Ovary (tissue), 7 donors: ENCODE measurements at regions not wholly inside any gene's neighbourhood (a gene's known extent, or its start where the extent isn't known, plus 50 kb on each side); places are given as distances from the start of the nearest gene placed in this dataset.

ENCODE experiments used
- DNase-seq, 5 donors: peaks; one replicate each; pipeline ENCODE4 v3.0.0-alpha.2; 2019 to 2020
- H3K27ac ChIP-seq, 2 donors: fragments of 200-600 bp; one replicate each; pipeline versions ENCODE4 v1.5.1 to v1.8.0; 2019 to 2022
- H3K27me3 ChIP-seq: fragments of 200-600 bp; one replicate; pipeline ENCODE4 v1.8.0; 2022
- H3K36me3 ChIP-seq: fragments of 200-600 bp; sonication (generic); one replicate; pipeline ENCODE4 v1.5.1; 2019
- H3K4me1 ChIP-seq: one replicate; pipeline ENCODE4 v1.8.1; 2013; ENCODE audit warnings: mild to moderate bottlenecking, moderate library complexity; ENCODE audit not compliant: insufficient read depth
- H3K4me3 ChIP-seq: fragments of 200-600 bp; sonication (generic); one replicate; pipeline ENCODE4 v1.5.1; 2017
- H3K9me3 ChIP-seq, 2 donors: fragments of 200-600 bp in 1 of 2; sonication (generic) in 1 of 2; one replicate each; pipeline versions ENCODE4 v1.5.1 to v1.8.1; 2013 to 2019; ENCODE audit warnings: mild to moderate bottlenecking in 1 of 2, moderate library complexity in 1 of 2
- CTCF ChIP-seq, 3 donors: fragments of 450-650 bp in 2 of 3; fragments of 200-600 bp in 1 of 3; IDR thresholded peaks; one replicate each; pipeline versions ENCODE4 v1.5.1 to v1.8.0; 2016 to 2022; ENCODE audit warnings: antibody characterized with exemption in 3 of 3, mild to moderate bottlenecking in 1 of 3
- EP300 ChIP-seq: sonication (generic); formaldehyde crosslinking; IDR thresholded peaks from one replicate; pipeline ENCODE4 v1.6.1; 2017; ENCODE audit warnings: antibody characterized with exemption
- POLR2A ChIP-seq: fragments of 450-650 bp; IDR thresholded peaks from one replicate; pipeline ENCODE4 v1.6.1; 2017; ENCODE audit warnings: antibody characterized with exemption, mild to moderate bottlenecking, moderate library complexity
- WGBS, 3 donors: extraction: QIAGEN DNeasy Blood & Tissue Kit in 1 of 3; methylation state at CpG; one replicate each; pipeline versions ENCODE4 v1.1.5 to v1.1.7; 2013 to 2017; 5-methylcytosine and 5-hydroxymethylcytosine counted together
- intact Hi-C, 4 donors: fragments of 100-400 bp; cut with DNase I; formaldehyde crosslinking; loops; one replicate each; pipeline versions ENCODE4 v1.11.0 to v1.15.1; 2022 to 2023
- donor health status: DM: no; HTN: no; CAD: no; lungs with moderate emphysema.
- donor health status: DM: no; HTN: no; CAD: no.
- donor health status: Bipolar disorder and iron deficiency.
- donor health status: DM: no; HTN: no; CAD: no.
- donor health status: DM: yes; HTN: yes; CAD: no.

GRCh38 chr5:125834438-125835115 is 588.6 kb upstream of the GRAMD2B start:
- 86 to 93% (median 89%) methylated on average over 10 of the region's 10 CpGs for WGBS, 3 donors
- no peak overlapping the region for H3K27ac ChIP-seq
- H3K9me3 ChIP-seq: no peaks in the 10 kb centered on the region
- no peak overlapping the region for H3K4me3 ChIP-seq
- no peaks in the 10 kb centered on the region for H3K27me3 ChIP-seq
- H3K36me3 ChIP-seq: no peaks in the 10 kb centered on the region
- no peak for DNase-seq
- peaks cover 2% of the 10 kb centered on the region for H3K4me1 ChIP-seq
- intact Hi-C loops: no loop called here
- TF ChIP-seq POLR2A (no peak), CTCF (IDR thresholded peaks at IDR 0.05) (no peak)

- 9 to 11% (median 10%) methylated on average over 11 of the region's 11 CpGs for WGBS, 3 donors
- Histone ChIP-seq H3K4me3 (no peak overlapping the region), H3K9me3 (no peaks in the 10 kb centered on the region), H3K4me1 (peaks cover 2% of the 10 kb centered on the region), H3K27ac (no peak overlapping the region), H3K36me3 (no peaks in the 10 kb centered on the region), H3K27me3 (no peaks in the 10 kb centered on the region)
- peak in 1 of 3 donors; percentile 38 for TF ChIP-seq CTCF (IDR thresholded peaks at IDR 0.05)
- no peak for TF ChIP-seq EP300
- intact Hi-C loops: no loop called here
- peak in 4 of 5 donors; percentile 15 to 48 (median 27) for DNase-seq
Observed at GRCh38 chr5:125835293-125836172, 587.7 kb upstream of the GRAMD2B start.

- no peaks in the 10 kb centered on the region for H3K36me3 ChIP-seq
- H3K27me3 ChIP-seq: no peaks in the 10 kb centered on the region
- H3K4me1 ChIP-seq: peaks cover 2% of the 10 kb centered on the region
- 20 to 27% (median 21%) methylated on average over 2 of the region's 2 CpGs for WGBS, 3 donors
- no peak for TF ChIP-seq POLR2A
- TF ChIP-seq CTCF (IDR thresholded peaks at IDR 0.05): no peak
- no peak for TF ChIP-seq EP300
- no peak overlapping the region for H3K27ac ChIP-seq
- no peaks in the 10 kb centered on the region for H3K9me3 ChIP-seq
- H3K4me3 ChIP-seq: no peak overlapping the region
- DNase-seq: no peak
- intact Hi-C loops: no loop called here
Observed at GRCh38 chr5:125836256-125836655, 587.0 kb upstream of the GRAMD2B start.

GRCh38 chr5:125837866-125838265 is 585.3 kb upstream of the GRAMD2B start:
- H3K4me3 ChIP-seq: no peak overlapping the region
- 78 to 93% (median 84%) methylated on average over 3 of the region's 3 CpGs for WGBS, 3 donors
- intact Hi-C loops: no loop called here

More at GRCh38 chr5:125837866-125838265, 585.3 kb upstream of the GRAMD2B start:
- no peak for DNase-seq
- Histone ChIP-seq H3K4me1 (peaks cover 2% of the 10 kb centered on the region), H3K27me3 (no peaks in the 10 kb centered on the region), H3K27ac (no peak overlapping the region), H3K36me3 (no peaks in the 10 kb centered on the region), H3K9me3 (no peaks in the 10 kb centered on the region)
- TF ChIP-seq POLR2A (no peak), CTCF (IDR thresholded peaks at IDR 0.05) (no peak), EP300 (no peak)
